ENCODE measurements at regions not wholly inside any gene's neighbourhood (a gene's known extent, or its start where the extent isn't known, plus 50 kb on each side); places are given as distances from the start of the nearest gene placed in this dataset.

DNA sequence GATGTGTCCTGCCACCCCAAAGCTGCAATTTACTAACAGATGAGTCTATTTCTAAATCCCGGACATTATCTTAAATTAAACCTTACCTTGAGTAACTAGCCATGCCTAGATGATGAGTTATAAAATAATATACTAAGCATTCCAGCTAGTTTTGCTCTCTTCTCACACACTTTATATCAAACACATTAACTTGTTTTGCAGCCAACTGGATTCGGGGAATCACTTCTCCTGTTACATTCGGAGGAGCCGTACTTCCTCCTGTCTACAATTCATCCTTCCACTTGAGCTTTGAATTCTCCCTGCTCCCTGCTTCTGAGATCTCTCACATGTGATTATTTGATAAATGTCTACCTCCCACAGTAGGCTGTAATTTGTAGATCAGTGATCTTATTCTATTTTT is 420.1 kb downstream of the GJA1 start:
- TF ChIP-seq, protein P1, sequence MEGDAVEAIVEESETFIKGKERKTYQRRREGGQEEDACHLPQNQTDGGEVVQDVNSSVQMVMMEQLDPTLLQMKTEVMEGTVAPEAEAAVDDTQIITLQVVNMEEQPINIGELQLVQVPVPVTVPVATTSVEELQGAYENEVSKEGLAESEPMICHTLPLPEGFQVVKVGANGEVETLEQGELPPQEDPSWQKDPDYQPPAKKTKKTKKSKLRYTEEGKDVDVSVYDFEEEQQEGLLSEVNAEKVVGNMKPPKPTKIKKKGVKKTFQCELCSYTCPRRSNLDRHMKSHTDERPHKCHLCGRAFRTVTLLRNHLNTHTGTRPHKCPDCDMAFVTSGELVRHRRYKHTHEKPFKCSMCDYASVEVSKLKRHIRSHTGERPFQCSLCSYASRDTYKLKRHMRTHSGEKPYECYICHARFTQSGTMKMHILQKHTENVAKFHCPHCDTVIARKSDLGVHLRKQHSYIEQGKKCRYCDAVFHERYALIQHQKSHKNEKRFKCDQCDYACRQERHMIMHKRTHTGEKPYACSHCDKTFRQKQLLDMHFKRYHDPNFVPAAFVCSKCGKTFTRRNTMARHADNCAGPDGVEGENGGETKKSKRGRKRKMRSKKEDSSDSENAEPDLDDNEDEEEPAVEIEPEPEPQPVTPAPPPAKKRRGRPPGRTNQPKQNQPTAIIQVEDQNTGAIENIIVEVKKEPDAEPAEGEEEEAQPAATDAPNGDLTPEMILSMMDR (conservative IDR thresholded peaks at IDR 0.05; ENCODE audit: low read length): no peak
- no peak for TF ChIP-seq EZH2phosphoT487 (IDR thresholded peaks at IDR 0.05; ENCODE audit: borderline replicate concordance)

All from Loucy (cell line).